WTC11 (cell line): ENCODE measurements at regions not wholly inside any gene's neighbourhood (a gene's known extent, or its start where the extent isn't known, plus 50 kb on each side); places are given as distances from the start of the nearest gene placed in this dataset.

ENCODE experiments used
- ATAC-seq: fragments of 200-7000 bp; cut with Tn5 transposase; 2 replicates; pipeline ENCODE4 v1.10.0; 2021; ENCODE audit warnings: mild to moderate bottlenecking, moderate library complexity
- CTCF ChIA-PET: fragments of 300-600 bp; sonication (Branson Sonifier 250); formaldehyde crosslinking; loops from one replicate; lab custom pipeline; 2021; ENCODE audit warnings: antibody characterized with exemption; lab: Charles Lee
- POLR2A ChIA-PET: fragments of 350-600 bp; sonication (Branson Sonifier 250); formaldehyde crosslinking; loops from one replicate; lab custom pipeline; 2021; ENCODE audit warnings: antibody characterized with exemption; lab: Charles Lee
- DNase-seq: peaks from one replicate; pipeline ENCODE4 v3.0.0; 2021; ENCODE audit warnings: low spot score
- H3K27ac Mint-ChIP-seq: 2 replicates; pipeline ENCODE4 v1.8.0; 2021; ENCODE audit warnings: mixed read lengths
- H3K27me3 Mint-ChIP-seq: 2 replicates; pipeline ENCODE4 v1.8.0; 2021; ENCODE audit warnings: low read depth, mild to moderate bottlenecking, moderate library complexity, mixed read lengths
- H3K36me3 Mint-ChIP-seq: 2 replicates; pipeline ENCODE4 v1.8.0; 2021; ENCODE audit warnings: mixed read lengths
- H3K4me1 Mint-ChIP-seq: 2 replicates; pipeline ENCODE4 v1.8.0; 2022; ENCODE audit warnings: mixed read lengths
- H3K4me3 Mint-ChIP-seq: 2 replicates; pipeline ENCODE4 v1.8.0; 2021; ENCODE audit warnings: mild to moderate bottlenecking, moderate library complexity, mixed read lengths
- H3K9me3 Mint-ChIP-seq: 2 replicates; pipeline ENCODE4 v1.8.0; 2021; ENCODE audit warnings: mixed read lengths
- ATF1 ChIP-seq: sonication (generic); formaldehyde crosslinking; IDR thresholded peaks from 2 replicates; pipeline ENCODE4 v1.8.1; 2023; ENCODE audit warnings: mild to moderate bottlenecking, moderate library complexity, missing genetic modification reagents
- ATF6 ChIP-seq: sonication (generic); formaldehyde crosslinking; IDR thresholded peaks from 2 replicates; pipeline ENCODE4 v1.8.1; 2023; ENCODE audit warnings: mild to moderate bottlenecking, missing genetic modification reagents
- CDX4 ChIP-seq: fragments of 250-450 bp; sonication (Bioruptor Pico); IDR thresholded peaks from 2 replicates; pipeline ENCODE4 v1.9.0; 2021; ENCODE audit warnings: moderate library complexity, mild to moderate bottlenecking, inconsistent platforms, borderline replicate concordance
- E2F5 ChIP-seq: sonication (generic); formaldehyde crosslinking; IDR thresholded peaks from 2 replicates; pipeline ENCODE4 v1.8.1; 2022; ENCODE audit warnings: mild to moderate bottlenecking, moderate library complexity, missing genetic modification reagents
- EMX1 ChIP-seq: fragments of 250-450 bp; sonication (Bioruptor Pico); IDR thresholded peaks from 2 replicates; pipeline ENCODE4 v1.8.0; 2021; ENCODE audit warnings: mild to moderate bottlenecking
- ESRRA ChIP-seq: sonication (generic); formaldehyde crosslinking; IDR thresholded peaks from 2 replicates; pipeline ENCODE4 v1.8.1; 2022; ENCODE audit warnings: mild to moderate bottlenecking, missing genetic modification reagents, borderline replicate concordance
- FOXK1 ChIP-seq: sonication (generic); formaldehyde crosslinking; IDR thresholded peaks from 2 replicates; pipeline ENCODE4 v1.8.0; 2022; ENCODE audit warnings: mild to moderate bottlenecking, moderate library complexity, missing genetic modification reagents
- GRHL2 ChIP-seq: fragments of 250-450 bp; sonication (Bioruptor Pico); IDR thresholded peaks from 2 replicates; pipeline ENCODE4 v1.8.0; 2022; ENCODE audit warnings: mild to moderate bottlenecking, moderate library complexity; ENCODE audit not compliant: insufficient replicate concordance, severe bottlenecking
- GTF2I ChIP-seq: fragments of 250-450 bp; sonication (Bioruptor Pico); conservative IDR thresholded peaks from 2 replicates; pipeline ENCODE4 v1.4.0; 2021; ENCODE audit warnings: mild to moderate bottlenecking
- JUN ChIP-seq: sonication (generic); formaldehyde crosslinking; IDR thresholded peaks from 2 replicates; pipeline ENCODE4 v1.8.0; 2023; ENCODE audit warnings: mild to moderate bottlenecking, missing genetic modification reagents
- NFE2L1 ChIP-seq: sonication (generic); formaldehyde crosslinking; IDR thresholded peaks from 2 replicates; pipeline ENCODE4 v1.8.1; 2023; ENCODE audit warnings: missing genetic modification reagents
- NR1H2 ChIP-seq: sonication (generic); formaldehyde crosslinking; IDR thresholded peaks from 2 replicates; pipeline ENCODE4 v1.9.0; 2021; ENCODE audit warnings: mild to moderate bottlenecking, moderate library complexity, missing genetic modification reagents
- NR2C2 ChIP-seq: sonication (generic); formaldehyde crosslinking; IDR thresholded peaks from 2 replicates; pipeline ENCODE4 v1.8.0; 2022; ENCODE audit warnings: mild to moderate bottlenecking, missing genetic modification reagents
- NR3C1 ChIP-seq: sonication (generic); formaldehyde crosslinking; conservative IDR thresholded peaks from 2 replicates; pipeline ENCODE4 v1.8.1; 2023; ENCODE audit warnings: low read depth, mild to moderate bottlenecking, missing genetic modification reagents
- PRRX2 ChIP-seq: fragments of 250-450 bp; sonication (Bioruptor Pico); IDR thresholded peaks from 2 replicates; pipeline ENCODE4 v1.8.0; 2021; ENCODE audit warnings: mild to moderate bottlenecking
- RORB ChIP-seq: fragments of 250-450 bp; sonication (Bioruptor Pico); IDR thresholded peaks from 2 replicates; pipeline ENCODE4 v1.9.0; 2021; ENCODE audit warnings: mild to moderate bottlenecking
- TCF7 ChIP-seq: sonication (generic); formaldehyde crosslinking; IDR thresholded peaks from 2 replicates; pipeline ENCODE4 v1.8.0; 2022; ENCODE audit warnings: mild to moderate bottlenecking, low read depth, missing genetic modification reagents, moderate library complexity
- TEAD1 ChIP-seq: sonication (generic); formaldehyde crosslinking; IDR thresholded peaks from 2 replicates; pipeline ENCODE4 v1.8.0; 2022; ENCODE audit warnings: mild to moderate bottlenecking, missing genetic modification reagents
- ZNF219 ChIP-seq: sonication (generic); formaldehyde crosslinking; IDR thresholded peaks from 2 replicates; pipeline ENCODE4 v1.8.0; 2023; ENCODE audit warnings: missing genetic modification reagents, mild to moderate bottlenecking, borderline replicate concordance
- ZNF232 ChIP-seq: sonication (generic); formaldehyde crosslinking; IDR thresholded peaks from 2 replicates; pipeline ENCODE4 v1.8.0; 2022; ENCODE audit warnings: mild to moderate bottlenecking, missing genetic modification reagents
- ZNF263 ChIP-seq: sonication (generic); formaldehyde crosslinking; IDR thresholded peaks from 2 replicates; pipeline ENCODE4 v1.8.1; 2022; ENCODE audit warnings: low read depth, mild to moderate bottlenecking, moderate library complexity, missing genetic modification reagents
- ZNF281 ChIP-seq: sonication (generic); formaldehyde crosslinking; IDR thresholded peaks from 2 replicates; pipeline ENCODE4 v1.8.0; 2023; ENCODE audit warnings: mild to moderate bottlenecking, missing genetic modification reagents
- ZNF416 ChIP-seq: fragments of 250-450 bp; sonication (Bioruptor Pico); IDR thresholded peaks from 2 replicates; pipeline ENCODE4 v1.9.0; 2021; ENCODE audit warnings: mild to moderate bottlenecking, inconsistent platforms
- ZNF425 ChIP-seq: fragments of 250-450 bp; sonication (Bioruptor Pico); conservative IDR thresholded peaks from 2 replicates; pipeline ENCODE4 v1.9.0; 2021; ENCODE audit warnings: mild to moderate bottlenecking
- ZNF671 ChIP-seq: fragments of 250-450 bp; sonication (Bioruptor Pico); IDR thresholded peaks from 2 replicates; pipeline ENCODE4 v1.8.0; 2021; ENCODE audit warnings: mild to moderate bottlenecking

GRCh38 chr1:29408831-29409605 lies 172.7 kb downstream of the PTPRU start:
- no peak for DNase-seq
- ChIA-PET CTCF (interaction anchor here (0.7 to 1.6 kb wide), 2 partner anchors 175 to 206 kb away, joined by 3 to 4 read pairs; no protein-coding TSS in a partner anchor), POLR2A (no interaction called here)
- no peak overlapping the region; the same call in 1 of the 2 replicates for H3K27ac Mint-ChIP-seq
- ATAC-seq = no peak
- no peak overlapping the region for H3K4me3 Mint-ChIP-seq
- peaks cover 8% of the 10 kb centered on the region for H3K36me3 Mint-ChIP-seq
- TF ChIP-seq NR2C2 (CRISPR knock-in tag) (no peak), ZNF416 (CRISPR knock-in tag) (no peak), RORB (CRISPR knock-in tag) (no peak), ZNF219 (no peak), ZNF263 (CRISPR knock-in tag) (no peak), TEAD1 (no peak), ATF1 (CRISPR knock-in tag) (no peak), ZNF281 (CRISPR knock-in tag) (no peak), FOXK1 (no peak), NR1H2 (CRISPR knock-in tag) (no peak), TCF7 (no peak), ATF6 (CRISPR knock-in tag) (no peak), NFE2L1 (CRISPR knock-in tag) (no peak), GTF2I (no peak), ZNF671 (CRISPR knock-in tag) (no peak)
- peaks cover 4% of the 10 kb centered on the region for H3K27me3 Mint-ChIP-seq
- no peaks in the 10 kb centered on the region for H3K4me1 Mint-ChIP-seq
- peaks cover 25% of the 10 kb centered on the region for H3K9me3 Mint-ChIP-seq

- Mint-ChIP-seq H3K27me3 (peaks cover 10% of the 10 kb centered on the region), H3K4me3 (no peak overlapping the region), H3K36me3 (peaks cover 11% of the 10 kb centered on the region), H3K9me3 (peaks cover 30% of the 10 kb centered on the region), H3K27ac (no peak overlapping the region), H3K4me1 (no peaks in the 10 kb centered on the region)
- ATAC-seq (no peak), DNase-seq (no peak)
- POLR2A ChIA-PET = no interaction called here
- CTCF ChIA-PET = interaction anchor here (0.8 kb wide), 1 partner anchor 9 kb away, joined by 3 read pairs; no protein-coding TSS in a partner anchor
- TF ChIP-seq NR3C1 (CRISPR knock-in tag) = no peak
- no peak for TF ChIP-seq CDX4 (CRISPR knock-in tag)
- no peak for TF ChIP-seq FOXK1
- TF ChIP-seq JUN (CRISPR knock-in tag) = no peak
- no peak for TF ChIP-seq ESRRA (CRISPR knock-in tag)
- no peak for TF ChIP-seq PRRX2 (CRISPR knock-in tag)
- TF ChIP-seq ZNF281 (CRISPR knock-in tag) = no peak
- TF ChIP-seq GRHL2 (CRISPR knock-in tag) = no peak
- no peak for TF ChIP-seq EMX1 (CRISPR knock-in tag)
- no peak for TF ChIP-seq ZNF425
- no peak for TF ChIP-seq ATF1 (CRISPR knock-in tag)
- TF ChIP-seq E2F5 (CRISPR knock-in tag) = no peak
- no peak for TF ChIP-seq ZNF232
These were observed 170.5 kb downstream of the PTPRU start for GRCh38 chr1:29406814-29407213.
